Nephron progenitor cell (in vitro differentiated cells): ENCODE measurements at regions not wholly inside any gene's neighbourhood (a gene's known extent, or its start where the extent isn't known, plus 50 kb on each side); places are given as distances from the start of the nearest gene placed in this dataset.

ENCODE experiments used
- DNase-seq: peaks from one replicate; pipeline ENCODE4 v3.0.0; 2021
- H3K27ac Mint-ChIP-seq: 2 replicates; pipeline ENCODE4 v1.8.0; 2021; ENCODE audit warnings: mild to moderate bottlenecking, moderate library complexity, mixed read lengths
- H3K27me3 Mint-ChIP-seq: 2 replicates; pipeline ENCODE4 v1.8.0; 2021; ENCODE audit warnings: mild to moderate bottlenecking, low read depth, mixed read lengths; ENCODE audit not compliant: poor library complexity
- H3K36me3 Mint-ChIP-seq: 2 replicates; pipeline ENCODE4 v1.8.0; 2021; ENCODE audit warnings: low read depth, mixed read lengths
- H3K4me1 Mint-ChIP-seq: 2 replicates; pipeline ENCODE4 v1.8.0; 2021; ENCODE audit warnings: mixed read lengths
- H3K4me3 Mint-ChIP-seq: 2 replicates; pipeline ENCODE4 v1.8.0; 2021; ENCODE audit warnings: mild to moderate bottlenecking, moderate library complexity, mixed read lengths
- H3K9me3 Mint-ChIP-seq: 2 replicates; pipeline ENCODE4 v1.8.0; 2021; ENCODE audit warnings: mild to moderate bottlenecking, moderate library complexity, mixed read lengths
- TF ChIP-seq, protein P1 (sequence below): fragments of 200-600 bp; sonication (generic); IDR thresholded peaks from 2 replicates; pipeline ENCODE4 v1.5.0; 2021; ENCODE audit warnings: antibody characterized with exemption

- no peaks in the 10 kb centered on the region for H3K36me3 Mint-ChIP-seq
- H3K27ac Mint-ChIP-seq: peak overlapping the region; percentile 4
- peaks cover 7% of the 10 kb centered on the region for H3K27me3 Mint-ChIP-seq
- TF ChIP-seq, protein P1, sequence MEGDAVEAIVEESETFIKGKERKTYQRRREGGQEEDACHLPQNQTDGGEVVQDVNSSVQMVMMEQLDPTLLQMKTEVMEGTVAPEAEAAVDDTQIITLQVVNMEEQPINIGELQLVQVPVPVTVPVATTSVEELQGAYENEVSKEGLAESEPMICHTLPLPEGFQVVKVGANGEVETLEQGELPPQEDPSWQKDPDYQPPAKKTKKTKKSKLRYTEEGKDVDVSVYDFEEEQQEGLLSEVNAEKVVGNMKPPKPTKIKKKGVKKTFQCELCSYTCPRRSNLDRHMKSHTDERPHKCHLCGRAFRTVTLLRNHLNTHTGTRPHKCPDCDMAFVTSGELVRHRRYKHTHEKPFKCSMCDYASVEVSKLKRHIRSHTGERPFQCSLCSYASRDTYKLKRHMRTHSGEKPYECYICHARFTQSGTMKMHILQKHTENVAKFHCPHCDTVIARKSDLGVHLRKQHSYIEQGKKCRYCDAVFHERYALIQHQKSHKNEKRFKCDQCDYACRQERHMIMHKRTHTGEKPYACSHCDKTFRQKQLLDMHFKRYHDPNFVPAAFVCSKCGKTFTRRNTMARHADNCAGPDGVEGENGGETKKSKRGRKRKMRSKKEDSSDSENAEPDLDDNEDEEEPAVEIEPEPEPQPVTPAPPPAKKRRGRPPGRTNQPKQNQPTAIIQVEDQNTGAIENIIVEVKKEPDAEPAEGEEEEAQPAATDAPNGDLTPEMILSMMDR: no peak
- peaks cover 12% of the 10 kb centered on the region for H3K9me3 Mint-ChIP-seq
- H3K4me1 Mint-ChIP-seq: peaks cover 18% of the 10 kb centered on the region
- H3K4me3 Mint-ChIP-seq: no peak overlapping the region
- DNase-seq: no peak
These were observed 343.9 kb upstream of the SHH start for GRCh38 chr7:156155988-156156733.

DNA sequence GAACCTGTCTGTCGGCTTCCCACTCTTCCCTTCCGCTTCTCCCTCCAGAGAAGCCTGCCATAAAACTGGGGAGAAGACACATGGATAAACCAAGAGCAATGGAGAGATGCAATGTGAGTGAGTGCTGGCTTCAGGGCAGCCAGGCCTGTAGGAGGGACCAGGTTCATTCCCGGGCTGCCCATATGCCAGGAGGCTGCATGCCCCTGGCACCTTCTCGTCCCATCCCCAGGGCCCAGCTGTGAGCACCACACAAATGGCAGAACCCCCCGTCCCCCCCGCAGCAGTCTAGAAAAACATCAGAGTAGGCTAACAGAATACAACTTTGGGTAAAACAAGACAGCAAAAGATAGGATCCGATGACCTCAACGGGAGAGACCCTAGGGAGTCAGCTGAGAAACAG, 341.3 kb upstream of the SHH start:
- Mint-ChIP-seq H3K9me3 (peaks cover 8% of the 10 kb centered on the region), H3K4me3 (no peak overlapping the region), H3K4me1 (peaks cover 17% of the 10 kb centered on the region), H3K27me3 (peaks cover 7% of the 10 kb centered on the region), H3K36me3 (no peaks in the 10 kb centered on the region), H3K27ac (no peak overlapping the region)
- no peak for DNase-seq
- TF ChIP-seq, protein P1: no peak

- Mint-ChIP-seq H3K4me1 (peaks cover 29% of the 10 kb centered on the region), H3K27me3 (peaks cover 10% of the 10 kb centered on the region), H3K27ac (no peak overlapping the region), H3K9me3 (peaks cover 8% of the 10 kb centered on the region), H3K36me3 (no peaks in the 10 kb centered on the region), H3K4me3 (no peak overlapping the region)
- DNase-seq: no peak
- TF ChIP-seq, protein P1: no peak
These were observed 340.1 kb upstream of the SHH start for GRCh38 chr7:156152390-156152789.

GRCh38 chr7:156151658-156152057, 339.4 kb upstream of the SHH start:
- no peaks in the 10 kb centered on the region for H3K36me3 Mint-ChIP-seq
- no peak for DNase-seq
- H3K4me3 Mint-ChIP-seq: no peak overlapping the region
- TF ChIP-seq, protein P1: no peak
- peaks cover 5% of the 10 kb centered on the region for H3K27me3 Mint-ChIP-seq
- H3K9me3 Mint-ChIP-seq: peaks cover 8% of the 10 kb centered on the region
- H3K4me1 Mint-ChIP-seq: peaks cover 32% of the 10 kb centered on the region
- H3K27ac Mint-ChIP-seq: no peak overlapping the region

DNA sequence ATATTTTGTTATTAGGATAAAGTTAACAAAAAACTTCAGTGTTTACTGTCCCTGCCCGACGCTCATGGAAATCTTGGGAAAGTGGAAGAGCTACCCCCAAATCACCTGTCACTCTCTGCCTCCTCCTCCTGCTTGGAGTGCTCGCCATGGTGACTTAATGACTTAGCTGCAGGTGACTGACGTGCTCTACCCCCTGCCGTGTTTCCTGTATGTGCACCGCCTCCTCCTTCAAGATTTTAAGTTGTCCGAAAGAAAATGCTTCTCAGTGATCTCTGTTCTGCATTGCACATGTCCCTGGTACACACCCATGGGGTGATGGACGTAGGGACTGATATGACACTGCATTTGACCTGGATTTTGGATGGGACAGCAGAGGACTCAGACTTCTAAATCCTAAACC, 338.8 kb upstream of the SHH start:
- Mint-ChIP-seq H3K9me3 (peaks cover 8% of the 10 kb centered on the region), H3K36me3 (no peaks in the 10 kb centered on the region), H3K27me3 (peaks cover 6% of the 10 kb centered on the region), H3K27ac (no peak overlapping the region), H3K4me1 (peaks cover 32% of the 10 kb centered on the region), H3K4me3 (no peak overlapping the region)
- DNase-seq: no peak
- TF ChIP-seq, protein P1: no peak

DNA sequence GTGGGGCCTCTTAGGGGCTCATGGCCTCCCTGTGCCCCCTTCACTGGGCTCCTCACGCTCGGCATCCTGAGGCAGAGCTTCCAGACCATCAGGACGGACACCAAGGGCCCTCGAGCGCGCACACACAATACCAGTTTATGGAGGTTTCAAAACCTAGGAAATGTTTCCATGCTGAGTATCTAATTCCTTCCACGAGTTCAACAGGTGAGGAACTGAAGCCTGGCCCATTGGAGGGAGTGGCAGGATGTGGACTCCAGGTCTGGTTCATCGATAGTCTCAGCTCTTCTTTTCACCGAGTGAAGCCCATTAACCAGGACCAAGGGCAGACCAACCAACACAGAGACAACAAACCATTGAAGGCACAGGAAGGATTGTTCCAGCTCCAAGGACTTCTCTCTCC, 336.7 kb upstream of the SHH start:
- no peak overlapping the region for H3K4me3 Mint-ChIP-seq
- H3K9me3 Mint-ChIP-seq: peaks cover 8% of the 10 kb centered on the region
- H3K27me3 Mint-ChIP-seq: peaks cover 6% of the 10 kb centered on the region
- H3K4me1 Mint-ChIP-seq: peaks cover 36% of the 10 kb centered on the region
- DNase-seq: no peak
- no peak overlapping the region for H3K27ac Mint-ChIP-seq
- TF ChIP-seq, protein P1: no peak
- H3K36me3 Mint-ChIP-seq: no peaks in the 10 kb centered on the region
